ENCODE measurements at regions not wholly inside any gene's neighbourhood (a gene's known extent, or its start where the extent isn't known, plus 50 kb on each side); places are given as distances from the start of the nearest gene placed in this dataset.
A peak's percentile ranks its signal among the peaks of the same experiment; 100 is the strongest.

DNA sequence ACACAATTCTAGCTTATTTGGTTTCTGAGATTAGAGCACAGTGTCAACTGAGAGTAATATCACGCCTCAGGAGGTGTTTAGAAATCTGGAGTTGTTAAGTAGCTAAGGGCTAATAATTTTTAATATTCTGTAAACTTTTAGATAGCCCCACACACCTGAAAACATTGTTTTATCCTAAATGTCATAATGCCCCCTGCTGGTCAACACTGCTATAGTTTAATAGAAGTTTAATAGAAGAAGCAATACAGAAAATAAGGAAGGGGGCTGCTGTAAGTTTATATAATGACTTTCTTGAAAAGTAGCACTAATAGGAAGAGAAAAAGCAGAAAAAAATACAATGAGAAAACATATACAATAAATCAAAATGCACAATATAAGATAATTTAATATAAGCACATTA, 516.4 kb upstream of the PCDH11Y start:
- Histone ChIP-seq H3K4me3 (ENCODE audit: low read length in 2 of 2) (no peak overlapping the region), H2BK15ac (ENCODE audit: low read length) (no peak overlapping the region), H3K23ac (ENCODE audit: low read depth, low read length, poor library complexity) (no peak overlapping the region), H4K8ac (ENCODE audit: low read depth, low read length) (no peak overlapping the region), H3K79me1 (ENCODE audit: low read depth, low read length) (no peaks in the 10 kb centered on the region), H3K4me1 (ENCODE audit: control insufficient read depth in 2 of 2, insufficient read depth in 1 of 2, low read depth in 1 of 2, low read length in 2 of 2) (no peaks in the 10 kb centered on the region), H3K27me3 (ENCODE audit: control insufficient read depth in 3 of 3, insufficient read depth in 3 of 3, low read depth in 1 of 3, low read length in 3 of 3) (no peaks in the 10 kb centered on the region), H3K9me3 (replicated peaks in 1 of 2; ENCODE audit: control insufficient read depth in 2 of 2, insufficient read depth in 1 of 2, low read depth in 1 of 2, low read length in 2 of 2) (no peaks in the 10 kb centered on the region), H3K4ac (ENCODE audit: low read length) (no peak overlapping the region), H3K14ac (ENCODE audit: low read length) (no peak overlapping the region), H2BK5ac (ENCODE audit: low read length) (no peak overlapping the region), H2BK12ac (ENCODE audit: low read length) (no peak overlapping the region), H2BK120ac (ENCODE audit: low read depth, low read length) (no peak overlapping the region), H3K36me3 (replicated peaks in 1 of 2; ENCODE audit: control insufficient read depth in 2 of 2, insufficient read depth in 2 of 2, low read length in 2 of 2) (no peaks in the 10 kb centered on the region), H3K4me2 (ENCODE audit: insufficient read depth, low read length, poor library complexity, severe bottlenecking) (no peak overlapping the region), H3K18ac (ENCODE audit: low read length) (no peak overlapping the region), H2AFZ (ENCODE audit: low read length) (no peak overlapping the region), H3K27ac (replicated peaks; ENCODE audit: low read length) (no peak overlapping the region), H2AK5ac (ENCODE audit: low read depth, low read length) (no peak overlapping the region), H3K9ac (ENCODE audit: low read depth, low read length, poor library complexity) (no peak overlapping the region), H4K91ac (ENCODE audit: low read depth, low read length, poor library complexity) (no peak overlapping the region)
- WGBS, 2 donors (ENCODE audit: extremely low coverage in 2 of 2, insufficient read length in 2 of 2, insufficient replicate concordance in 1 of 2) = no CpG with 5 or more reads among the region's 1 CpG
- DNase-seq (ENCODE audit: low spot score) = peak; percentile 2
